ENCODE measurements at regions not wholly inside any gene's neighbourhood (a gene's known extent, or its start where the extent isn't known, plus 50 kb on each side); places are given as distances from the start of the nearest gene placed in this dataset.

DNA sequence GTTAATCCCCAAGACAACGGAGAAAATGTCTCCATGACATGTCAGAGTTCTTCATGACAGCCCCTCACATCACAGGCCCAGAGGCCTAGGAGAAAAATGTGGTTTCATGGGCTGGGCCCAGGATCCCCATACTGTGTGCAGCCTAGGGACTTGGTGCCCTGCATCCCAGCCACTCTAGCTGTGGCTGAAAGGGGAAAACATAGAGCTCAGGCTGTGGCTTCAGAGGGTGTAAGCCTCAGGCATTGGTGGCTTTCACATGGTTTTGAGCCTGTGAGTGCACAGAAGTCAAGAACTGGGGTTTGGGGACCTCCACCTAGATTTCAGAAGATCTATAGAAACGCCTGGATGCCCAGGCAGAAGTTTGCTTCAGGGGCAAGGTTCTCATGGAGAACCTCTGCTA lies 122.8 kb downstream of the FHL5 start:
- 45 to 71% methylated on average over 2 of the region's 2 CpGs for WGBS, 2 donors
- intact Hi-C loops (cut with DNase I), result no loop called here
- H3K9me3 ChIP-seq, result no peaks in the 10 kb centered on the region

GRCh38 chr6:96683819-96684528 lies 121.0 kb downstream of the FHL5 start:
- WGBS, 2 donors, result 66 to 77% methylated on average over 3 of the region's 3 CpGs
- Histone ChIP-seq H3K9me3 (no peaks in the 10 kb centered on the region), H3K4me3 (no peak overlapping the region), H3K27me3 (no peaks in the 10 kb centered on the region), H3K27ac (no peak overlapping the region), H3K4me1 (no peaks in the 10 kb centered on the region), H3K36me3 (no peaks in the 10 kb centered on the region)
- DNase-seq (no peak), FAIRE-seq (no peak), ATAC-seq (no peak)
- TF ChIP-seq CTCF (IDR thresholded peaks at IDR 0.05), result no peak
- intact Hi-C loops (cut with DNase I), result no loop called here

More for the DNA sequence above, 122.8 kb downstream of the FHL5 start:
- Histone ChIP-seq H3K4me1 (no peaks in the 10 kb centered on the region), H3K4me3 (no peak overlapping the region), H3K27ac (no peak overlapping the region), H3K27me3 (no peaks in the 10 kb centered on the region), H3K36me3 (no peaks in the 10 kb centered on the region)
- no peak for TF ChIP-seq CTCF (IDR thresholded peaks at IDR 0.05)
- no peak for DNase-seq
- ATAC-seq, result no peak
- FAIRE-seq, result no peak

- ATAC-seq (no peak), FAIRE-seq (no peak), DNase-seq (no peak)
- Histone ChIP-seq H3K36me3 (no peaks in the 10 kb centered on the region), H3K27me3 (no peaks in the 10 kb centered on the region), H3K9me3 (no peaks in the 10 kb centered on the region), H3K4me3 (no peak overlapping the region), H3K4me1 (no peaks in the 10 kb centered on the region), H3K27ac (no peak overlapping the region)
- intact Hi-C loops (cut with DNase I), result no loop called here
- no peak for TF ChIP-seq CTCF (IDR thresholded peaks at IDR 0.05)
These were observed 119.1 kb downstream of the FHL5 start for GRCh38 chr6:96682017-96682416.

GRCh38 chr6:96675597-96675996 lies 112.7 kb downstream of the FHL5 start:
- no peak for DNase-seq
- no peak overlapping the region for H3K27ac ChIP-seq
- TF ChIP-seq CTCF (IDR thresholded peaks at IDR 0.05), result no peak
- intact Hi-C loops (cut with DNase I), result no loop called here
- FAIRE-seq, result no peak
- 31% methylated on average over 1 of the region's 1 CpG for WGBS, 2 donors
- H3K36me3 ChIP-seq, result no peaks in the 10 kb centered on the region
- H3K9me3 ChIP-seq, result no peaks in the 10 kb centered on the region
- ATAC-seq, result no peak
- no peak overlapping the region for H3K4me3 ChIP-seq
- no peaks in the 10 kb centered on the region for H3K27me3 ChIP-seq
- no peaks in the 10 kb centered on the region for H3K4me1 ChIP-seq

Data from pancreas (tissue), 10 donors.